GM03348 (cell line): ENCODE measurements at regions not wholly inside any gene's neighbourhood (a gene's known extent, or its start where the extent isn't known, plus 50 kb on each side); places are given as distances from the start of the nearest gene placed in this dataset.

ENCODE experiments used
- DNase-seq: peaks from one replicate; pipeline ENCODE4 v3.0.0; 2012; ENCODE audit warnings: low spot score

GRCh38 chr2:240322231-240322955, 113.1 kb upstream of the GPC1 start:
- no peak for DNase-seq

GRCh38 chr2:240322991-240323390, 112.5 kb upstream of the GPC1 start:
- DNase-seq: no peak

DNA sequence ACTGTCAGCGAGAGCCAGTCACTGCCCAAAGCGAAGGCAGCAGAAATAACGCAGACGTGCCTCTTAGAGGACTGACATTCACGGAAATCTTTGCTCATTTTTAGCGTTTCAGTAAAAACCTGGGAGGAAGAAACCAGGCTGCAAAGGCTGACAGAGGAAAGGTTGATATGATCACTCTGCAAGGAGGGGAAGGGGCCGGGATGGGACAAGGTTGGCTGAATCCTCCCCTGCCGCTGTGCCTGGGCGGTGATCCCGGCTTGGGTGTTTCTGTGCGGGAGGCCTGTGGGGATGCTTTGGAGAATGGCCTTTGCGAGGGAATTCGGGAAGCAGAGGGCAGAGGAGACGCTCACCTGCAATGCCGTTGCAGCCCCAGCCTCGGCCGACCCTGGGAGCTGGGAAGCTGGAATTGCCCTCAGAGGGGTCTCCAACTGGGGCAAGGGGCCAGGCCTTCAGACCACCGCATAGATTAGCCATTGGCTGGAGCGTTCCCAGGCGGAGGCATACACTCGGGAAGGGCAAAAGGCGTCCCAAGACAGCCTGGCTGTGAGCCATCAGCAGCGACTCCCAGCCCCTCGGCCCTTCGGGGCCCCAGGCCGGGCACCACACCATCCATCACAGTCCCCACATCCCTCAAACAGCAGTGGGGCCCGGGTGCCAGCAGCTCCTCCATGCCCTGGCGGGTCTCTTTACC, 111.7 kb upstream of the GPC1 start:
- peak; percentile 9 for DNase-seq

- DNase-seq: no peak
Measured at GRCh38 chr2:240324312-240325015, 111.0 kb upstream of the GPC1 start.

DNA sequence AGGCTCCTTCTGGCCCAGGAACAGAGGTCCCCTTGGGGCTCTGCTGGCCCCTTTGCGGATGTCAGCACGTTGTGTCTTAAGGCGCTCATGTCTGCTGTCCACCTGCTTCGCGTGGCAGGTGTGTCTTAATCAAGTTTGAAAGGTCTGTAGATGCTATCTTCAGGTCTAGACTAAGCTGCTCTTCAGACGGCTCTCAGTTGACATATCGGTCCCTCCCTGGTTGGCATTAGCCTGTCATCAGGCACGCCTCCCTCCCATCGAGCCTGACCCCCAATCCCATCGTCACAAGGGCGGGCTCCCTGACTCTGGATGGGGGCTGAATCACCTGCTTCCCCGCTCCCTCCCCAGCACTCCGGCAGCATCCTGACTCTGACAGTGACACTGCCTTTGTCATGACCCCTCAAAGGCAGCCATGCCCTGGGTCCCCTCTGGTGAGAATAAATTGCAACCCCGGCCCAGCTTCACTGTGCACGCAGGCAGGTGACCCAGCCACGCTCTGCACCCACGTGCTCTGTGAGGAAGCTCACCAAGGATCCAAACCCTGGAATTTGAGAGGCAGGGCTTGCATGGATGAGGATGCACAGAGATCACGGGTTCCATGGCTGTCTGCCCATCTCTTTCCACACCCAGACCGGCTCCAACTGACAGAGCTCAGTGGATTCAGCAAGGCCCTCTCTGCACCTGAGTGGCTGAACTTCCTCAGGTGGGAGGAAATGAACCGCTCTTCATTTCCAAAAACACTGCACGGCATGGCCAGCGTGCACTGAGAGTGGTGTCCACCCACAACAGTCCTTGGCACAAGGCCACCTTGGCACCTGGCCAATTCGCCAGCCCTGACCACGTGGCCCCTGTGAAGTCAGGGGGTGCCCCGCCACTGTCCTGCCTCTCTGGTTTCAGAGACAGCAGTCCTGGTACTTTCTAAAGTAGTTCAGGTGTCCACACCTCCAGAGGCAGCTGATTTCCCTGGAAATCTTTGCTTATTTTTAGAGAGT, 110.2 kb upstream of the GPC1 start:
- DNase-seq: no peak

GRCh38 chr2:240326246-240326645, 109.2 kb upstream of the GPC1 start:
- DNase-seq: no peak

GRCh38 chr2:240326886-240327285, 108.6 kb upstream of the GPC1 start:
- DNase-seq: no peak

DNA sequence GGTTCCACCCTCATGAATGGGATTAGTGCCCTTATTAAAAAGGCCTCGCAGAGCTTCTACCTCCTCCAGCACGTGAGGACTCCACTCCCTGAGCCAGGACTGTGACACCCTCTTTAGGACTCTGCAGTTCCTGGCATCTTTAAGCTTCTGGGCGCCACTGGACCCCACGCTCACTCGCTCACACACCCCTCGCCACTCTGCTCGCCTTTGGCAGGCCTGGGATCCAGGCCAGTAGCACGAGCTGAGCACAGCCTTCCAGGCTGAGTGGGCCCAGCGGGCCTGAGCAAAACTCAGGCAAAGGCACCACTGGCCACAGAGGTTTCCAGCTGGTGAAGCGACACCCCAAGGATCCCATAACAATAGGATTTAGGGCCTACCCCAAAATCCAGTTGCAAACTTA, 107.9 kb upstream of the GPC1 start:
- DNase-seq: no peak

GRCh38 chr2:240328526-240328925, 106.9 kb upstream of the GPC1 start:
- peak; percentile 3 for DNase-seq

GRCh38 chr2:240329116-240329665, 106.3 kb upstream of the GPC1 start:
- DNase-seq: peak; percentile 3

GRCh38 chr2:240329778-240330177, 105.7 kb upstream of the GPC1 start:
- no peak for DNase-seq

DNA sequence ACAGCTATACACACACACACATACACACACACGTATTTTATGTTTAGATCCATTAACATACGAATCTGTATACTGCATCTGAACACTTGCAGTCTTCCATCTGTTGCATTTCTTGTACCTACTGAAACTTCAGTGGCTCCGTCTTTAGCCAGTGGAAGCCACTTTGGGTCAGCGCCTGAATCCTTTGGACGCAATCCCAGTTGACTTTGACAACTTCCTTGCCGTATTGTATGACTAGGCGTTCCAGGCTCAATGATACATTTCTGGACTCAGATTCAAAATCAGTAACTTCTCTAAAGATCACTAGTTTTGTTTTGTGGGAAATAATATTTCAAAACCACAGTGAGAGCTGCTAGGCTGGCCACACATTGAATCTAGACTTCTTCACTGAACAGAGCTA, 101.5 kb upstream of the GPC1 start:
- DNase-seq: no peak

DNA sequence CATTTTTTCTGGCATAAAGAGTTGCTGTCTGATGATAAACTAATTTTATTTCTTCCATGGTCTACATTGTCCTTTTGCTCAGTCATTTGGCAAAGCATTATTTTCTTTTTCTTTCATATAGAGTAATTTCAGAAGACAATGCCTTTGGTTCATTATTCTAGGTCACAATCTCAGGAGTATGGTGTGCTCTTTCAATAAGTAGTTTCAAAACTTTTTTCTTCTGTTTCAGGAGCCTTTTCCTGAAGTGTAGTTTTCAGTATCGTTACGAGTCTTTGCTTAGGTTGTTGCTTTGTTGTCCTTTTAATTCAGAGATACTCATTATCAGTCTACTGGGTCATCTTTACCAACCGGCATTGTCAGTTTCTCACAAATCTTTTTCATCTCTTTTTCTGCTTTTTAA, 100.4 kb upstream of the GPC1 start:
- DNase-seq: no peak

GRCh38 chr2:240336820-240337427, 98.5 kb upstream of the GPC1 start:
- DNase-seq: no peak

DNA sequence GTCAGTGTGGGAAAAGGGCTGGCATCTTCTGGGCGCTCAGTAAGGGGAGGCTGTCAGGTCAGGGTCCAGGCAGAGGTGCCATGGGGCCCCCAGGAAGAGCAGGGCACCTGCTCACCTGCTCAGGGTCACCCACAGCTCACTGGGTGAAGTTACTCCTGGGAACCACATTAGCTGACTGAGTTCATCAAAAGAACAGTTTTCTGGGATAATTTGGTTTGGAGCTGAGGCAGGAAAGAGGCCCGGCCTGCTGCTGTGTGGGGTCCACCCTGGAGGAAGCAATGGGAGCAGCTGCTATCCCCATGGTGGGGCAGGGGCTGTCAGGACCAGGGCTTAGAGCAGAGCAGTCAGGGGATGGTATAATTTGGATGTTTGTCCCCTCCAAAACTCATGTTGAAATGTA, 97.2 kb upstream of the GPC1 start:
- no peak for DNase-seq

- DNase-seq: no peak
Measured at GRCh38 chr2:240339411-240340360, 95.8 kb upstream of the GPC1 start.

- no peak for DNase-seq
Measured at GRCh38 chr2:240340361-240340761, 95.1 kb upstream of the GPC1 start.

DNA sequence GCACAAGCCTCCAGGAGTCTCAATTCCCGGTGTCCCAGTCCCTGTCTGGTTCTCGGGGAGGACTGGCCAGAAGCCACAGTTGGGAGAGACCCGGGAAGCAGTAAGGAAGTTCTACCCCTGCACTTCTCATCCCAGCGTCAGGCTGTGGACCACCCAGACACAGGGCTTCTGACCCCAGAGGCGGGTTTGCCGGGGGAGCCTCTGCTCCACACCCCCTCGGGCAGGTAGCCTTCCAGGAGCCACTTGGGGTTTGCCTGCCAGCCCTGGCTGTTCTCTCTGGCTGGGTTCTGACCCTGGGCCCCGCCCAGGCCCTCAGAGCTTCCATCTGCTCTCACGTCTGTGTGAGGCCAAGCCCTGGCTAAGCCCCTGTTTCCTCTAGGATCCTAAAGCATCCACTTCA, 94.4 kb upstream of the GPC1 start:
- DNase-seq: no peak

- no peak for DNase-seq
Measured at GRCh38 chr2:240343548-240343947, 91.9 kb upstream of the GPC1 start.

GRCh38 chr2:240344904-240345303, 90.6 kb upstream of the GPC1 start:
- no peak for DNase-seq
